Osteoblast (primary cell): ENCODE measurements at regions not wholly inside any gene's neighbourhood (a gene's known extent, or its start where the extent isn't known, plus 50 kb on each side); places are given as distances from the start of the nearest gene placed in this dataset.

Experiments
- DNase-seq: peaks from one replicate; pipeline ENCODE4 v3.0.0; 2011; ENCODE audit warnings: low spot score, mixed read lengths; ENCODE audit not compliant: insufficient read length; ENCODE audit errors: missing footprints
- H2AFZ ChIP-seq: 2 replicates; pipeline ENCODE4 v1.6.0; 2011; ENCODE audit warnings: mild to moderate bottlenecking, low read length
- H3K27ac ChIP-seq: 2 replicates; pipeline ENCODE4 v1.5.1; 2011; ENCODE audit warnings: mild to moderate bottlenecking, low read depth, low read length, moderate library complexity
- H3K27me3 ChIP-seq: 2 replicates; pipeline ENCODE4 v1.6.0; 2012; ENCODE audit warnings: mild to moderate bottlenecking, control low read depth, inconsistent platforms, low read length, moderate library complexity; ENCODE audit not compliant: insufficient read depth
- H3K36me3 ChIP-seq: 2 replicates; pipeline ENCODE4 v1.5.1; 2011; ENCODE audit warnings: mild to moderate bottlenecking, low read length, control low read depth, moderate library complexity; ENCODE audit not compliant: insufficient read depth
- H3K4me1 ChIP-seq: 2 replicates; pipeline ENCODE4 v1.5.1; 2011; ENCODE audit warnings: mild to moderate bottlenecking, low read length, control low read depth, moderate library complexity; ENCODE audit not compliant: insufficient read depth
- H3K4me2 ChIP-seq: 2 replicates; pipeline ENCODE4 v1.6.0; 2011; ENCODE audit warnings: mild to moderate bottlenecking, low read length; ENCODE audit not compliant: insufficient read depth
- H3K4me3 ChIP-seq: fragments of 200-600 bp; sonication (generic); 3 replicates; pipeline ENCODE4 v1.5.1; 2012; ENCODE audit warnings: mild to moderate bottlenecking, low read length, inconsistent platforms; ENCODE audit not compliant: insufficient read depth
- H3K79me2 ChIP-seq: 2 replicates; pipeline ENCODE4 v1.6.0; 2012; ENCODE audit warnings: mild to moderate bottlenecking, low read length, control low read depth, inconsistent platforms; ENCODE audit not compliant: insufficient read depth
- H3K9me3 ChIP-seq: 2 replicates; pipeline ENCODE4 v1.5.1; 2011; ENCODE audit warnings: low read depth, low read length, control low read depth
- H4K20me1 ChIP-seq: 2 replicates; pipeline ENCODE4 v1.6.0; 2012; ENCODE audit warnings: mild to moderate bottlenecking, low read length, control low read depth; ENCODE audit not compliant: insufficient read depth
- TF ChIP-seq, protein P1 (sequence below): IDR thresholded peaks from 2 replicates; pipeline ENCODE4 v1.5.1; 2011; ENCODE audit warnings: mild to moderate bottlenecking, low read depth, low read length, moderate library complexity; ENCODE audit errors: extremely low read depth

DNA sequence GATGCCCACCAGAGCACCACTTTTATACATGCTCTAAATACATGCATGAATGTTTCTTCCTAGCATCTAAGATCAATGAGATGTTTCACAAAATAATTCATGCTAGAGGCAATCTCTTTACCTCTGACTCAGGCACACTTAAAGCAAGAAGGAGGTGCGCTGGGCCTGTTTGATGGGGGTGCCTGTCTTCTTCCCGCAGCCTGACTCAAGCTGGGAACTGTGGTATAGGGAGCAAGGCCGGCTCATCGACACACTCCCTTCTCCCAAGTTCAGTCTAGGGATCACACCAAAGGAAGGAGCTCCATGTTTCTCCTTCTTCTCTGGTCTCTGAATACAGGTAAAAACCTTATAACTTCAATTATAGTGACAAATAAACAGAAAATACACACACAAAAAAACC, 333.8 kb upstream of the MAD2L1 start:
- TF ChIP-seq, protein P1, sequence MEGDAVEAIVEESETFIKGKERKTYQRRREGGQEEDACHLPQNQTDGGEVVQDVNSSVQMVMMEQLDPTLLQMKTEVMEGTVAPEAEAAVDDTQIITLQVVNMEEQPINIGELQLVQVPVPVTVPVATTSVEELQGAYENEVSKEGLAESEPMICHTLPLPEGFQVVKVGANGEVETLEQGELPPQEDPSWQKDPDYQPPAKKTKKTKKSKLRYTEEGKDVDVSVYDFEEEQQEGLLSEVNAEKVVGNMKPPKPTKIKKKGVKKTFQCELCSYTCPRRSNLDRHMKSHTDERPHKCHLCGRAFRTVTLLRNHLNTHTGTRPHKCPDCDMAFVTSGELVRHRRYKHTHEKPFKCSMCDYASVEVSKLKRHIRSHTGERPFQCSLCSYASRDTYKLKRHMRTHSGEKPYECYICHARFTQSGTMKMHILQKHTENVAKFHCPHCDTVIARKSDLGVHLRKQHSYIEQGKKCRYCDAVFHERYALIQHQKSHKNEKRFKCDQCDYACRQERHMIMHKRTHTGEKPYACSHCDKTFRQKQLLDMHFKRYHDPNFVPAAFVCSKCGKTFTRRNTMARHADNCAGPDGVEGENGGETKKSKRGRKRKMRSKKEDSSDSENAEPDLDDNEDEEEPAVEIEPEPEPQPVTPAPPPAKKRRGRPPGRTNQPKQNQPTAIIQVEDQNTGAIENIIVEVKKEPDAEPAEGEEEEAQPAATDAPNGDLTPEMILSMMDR: no peak
- Histone ChIP-seq H2AFZ (no peak overlapping the region), H3K79me2 (no peaks in the 10 kb centered on the region), H4K20me1 (no peaks in the 10 kb centered on the region), H3K36me3 (no peaks in the 10 kb centered on the region), H3K4me1 (no peaks in the 10 kb centered on the region), H3K4me3 (no peak overlapping the region), H3K27me3 (no peaks in the 10 kb centered on the region), H3K27ac (no peak overlapping the region), H3K9me3 (no peaks in the 10 kb centered on the region), H3K4me2 (no peak overlapping the region)
- DNase-seq: no peak

DNA sequence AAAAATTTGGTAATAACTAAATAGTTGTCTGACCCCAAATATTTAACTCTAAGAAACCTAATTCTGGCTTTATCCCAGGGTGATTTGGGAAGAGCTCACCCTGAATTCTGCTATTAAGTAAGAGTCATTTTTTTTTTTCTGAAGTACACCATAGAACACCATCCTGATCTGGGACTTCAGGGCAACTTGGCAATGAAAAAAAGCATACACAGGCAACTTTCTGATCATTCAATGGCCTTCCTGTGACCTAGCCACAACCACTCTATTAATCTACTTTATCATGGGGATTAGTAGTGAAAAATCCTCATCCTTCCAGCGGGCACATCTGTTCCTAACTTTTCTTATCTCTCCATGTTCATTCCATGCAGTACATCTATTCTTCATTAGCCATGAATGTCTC, 333.2 kb upstream of the MAD2L1 start:
- Histone ChIP-seq H2AFZ (no peak overlapping the region), H3K4me1 (no peaks in the 10 kb centered on the region), H3K79me2 (no peaks in the 10 kb centered on the region), H3K27ac (no peak overlapping the region), H4K20me1 (no peaks in the 10 kb centered on the region), H3K4me3 (no peak overlapping the region), H3K4me2 (no peak overlapping the region), H3K9me3 (no peaks in the 10 kb centered on the region), H3K36me3 (no peaks in the 10 kb centered on the region), H3K27me3 (no peaks in the 10 kb centered on the region)
- no peak for DNase-seq
- TF ChIP-seq, protein P1: no peak

DNA sequence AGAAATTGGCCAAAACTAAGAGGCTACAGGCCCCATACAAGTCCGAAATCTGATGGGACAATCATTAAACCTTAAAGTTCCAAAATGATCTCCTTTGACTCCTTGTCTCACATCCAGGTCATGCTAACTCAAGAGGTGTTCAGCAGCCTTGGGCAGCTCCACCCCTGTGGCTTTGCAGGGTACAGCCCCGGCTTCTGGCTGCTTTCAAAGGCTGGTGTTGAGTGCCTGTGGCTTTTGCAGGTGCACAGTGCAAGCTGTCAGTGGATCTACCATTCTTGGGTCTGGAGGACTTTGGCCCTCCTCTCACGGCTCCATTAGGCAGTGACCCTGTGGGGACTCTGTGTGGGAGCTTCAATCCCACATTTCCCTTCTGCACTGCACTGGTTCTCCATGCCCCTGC, 329.1 kb upstream of the MAD2L1 start:
- DNase-seq: no peak
- H3K79me2 ChIP-seq: no peaks in the 10 kb centered on the region
- H2AFZ ChIP-seq: no peak overlapping the region
- TF ChIP-seq, protein P1: no peak
- H3K4me1 ChIP-seq: peaks cover 4% of the 10 kb centered on the region
- H3K4me2 ChIP-seq: no peak overlapping the region
- no peaks in the 10 kb centered on the region for H3K36me3 ChIP-seq
- H3K9me3 ChIP-seq: no peaks in the 10 kb centered on the region
- H3K4me3 ChIP-seq: no peak overlapping the region
- no peaks in the 10 kb centered on the region for H4K20me1 ChIP-seq
- no peak overlapping the region for H3K27ac ChIP-seq
- no peaks in the 10 kb centered on the region for H3K27me3 ChIP-seq

DNA sequence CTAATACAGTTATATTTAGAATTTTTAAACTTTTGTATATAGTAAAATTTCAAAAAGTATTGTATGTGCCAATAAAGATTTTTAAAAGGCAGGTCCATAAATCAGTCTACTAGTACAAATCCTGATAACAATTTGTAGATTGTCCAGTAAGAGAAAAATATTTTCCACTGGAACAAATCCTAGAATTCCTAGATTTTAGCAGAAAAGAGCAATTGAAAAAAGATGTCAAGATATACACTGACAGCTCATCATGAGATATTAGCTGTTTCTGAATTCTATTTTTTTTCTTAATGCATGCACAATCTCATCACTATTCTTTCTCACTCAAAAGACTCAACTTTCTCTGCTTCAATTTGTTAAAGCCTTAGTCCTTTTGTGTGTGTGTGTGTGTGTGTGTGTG, 289.2 kb upstream of the MAD2L1 start:
- no peaks in the 10 kb centered on the region for H3K9me3 ChIP-seq
- TF ChIP-seq, protein P1: no peak
- H3K4me1 ChIP-seq: no peaks in the 10 kb centered on the region
- H3K79me2 ChIP-seq: no peaks in the 10 kb centered on the region
- no peak for DNase-seq
- no peak overlapping the region for H2AFZ ChIP-seq
- no peaks in the 10 kb centered on the region for H3K36me3 ChIP-seq
- no peak overlapping the region for H3K4me3 ChIP-seq
- no peaks in the 10 kb centered on the region for H4K20me1 ChIP-seq
- no peaks in the 10 kb centered on the region for H3K27me3 ChIP-seq
- no peak overlapping the region for H3K4me2 ChIP-seq
- H3K27ac ChIP-seq: no peak overlapping the region
